Fibroblast of skin of right quadriceps (primary cell): ENCODE measurements at regions not wholly inside any gene's neighbourhood (a gene's known extent, or its start where the extent isn't known, plus 50 kb on each side); places are given as distances from the start of the nearest gene placed in this dataset.

ENCODE experiments used
- DNase-seq: peaks from one replicate; pipeline ENCODE4 v3.0.0-alpha.2; 2013

- DNase-seq = no peak
These were observed 668.7 kb downstream of the NR2F1-AS1 start for GRCh38 chr5:92912283-92912682.

GRCh38 chr5:92911851-92912250 is 669.2 kb downstream of the NR2F1-AS1 start:
- DNase-seq = no peak

- DNase-seq = no peak
These were observed 669.7 kb downstream of the NR2F1-AS1 start for GRCh38 chr5:92911293-92911692.

GRCh38 chr5:92909602-92909962 is 671.4 kb downstream of the NR2F1-AS1 start:
- peak; percentile 9 for DNase-seq

- DNase-seq = no peak
These were observed 671.9 kb downstream of the NR2F1-AS1 start for GRCh38 chr5:92908952-92909601.

GRCh38 chr5:92907938-92908606 is 672.9 kb downstream of the NR2F1-AS1 start:
- DNase-seq = peak; percentile 24

GRCh38 chr5:92906798-92907376 is 674.1 kb downstream of the NR2F1-AS1 start:
- no peak for DNase-seq

- no peak for DNase-seq
These were observed 677.0 kb downstream of the NR2F1-AS1 start for GRCh38 chr5:92904021-92904420.

GRCh38 chr5:92899611-92900010 is 681.4 kb downstream of the NR2F1-AS1 start:
- DNase-seq = no peak

- DNase-seq = no peak
These were observed 684.3 kb downstream of the NR2F1-AS1 start for GRCh38 chr5:92896722-92897121.

GRCh38 chr5:92890841-92891244 is 690.2 kb downstream of the NR2F1-AS1 start:
- peak; percentile 14 for DNase-seq

GRCh38 chr5:92889140-92889539 is 691.9 kb downstream of the NR2F1-AS1 start:
- no peak for DNase-seq

- DNase-seq = no peak
These were observed 693.8 kb downstream of the NR2F1-AS1 start for GRCh38 chr5:92887254-92887653.

GRCh38 chr5:92886751-92887150 is 694.3 kb downstream of the NR2F1-AS1 start:
- DNase-seq = peak; percentile 22

GRCh38 chr5:92885950-92886349 is 695.1 kb downstream of the NR2F1-AS1 start:
- no peak for DNase-seq

- peak; percentile 9 for DNase-seq
These were observed 696.5 kb downstream of the NR2F1-AS1 start for GRCh38 chr5:92884469-92884868.

GRCh38 chr5:92879806-92880543 is 701.0 kb downstream of the NR2F1-AS1 start:
- no peak for DNase-seq

GRCh38 chr5:92874790-92875189 is 706.2 kb downstream of the NR2F1-AS1 start:
- no peak for DNase-seq

GRCh38 chr5:92868442-92868841 is 712.6 kb downstream of the NR2F1-AS1 start:
- no peak for DNase-seq

- no peak for DNase-seq
These were observed 716.4 kb downstream of the NR2F1-AS1 start for GRCh38 chr5:92864591-92864990.

GRCh38 chr5:92863666-92864065 is 717.4 kb downstream of the NR2F1-AS1 start:
- DNase-seq = no peak

GRCh38 chr5:92861531-92862285 is 719.3 kb downstream of the NR2F1-AS1 start:
- DNase-seq = no peak

GRCh38 chr5:92860061-92860460 is 721.0 kb downstream of the NR2F1-AS1 start:
- DNase-seq = no peak
